GM19351 (cell line): ENCODE measurements at regions not wholly inside any gene's neighbourhood (a gene's known extent, or its start where the extent isn't known, plus 50 kb on each side); places are given as distances from the start of the nearest gene placed in this dataset.
A peak's percentile ranks its signal among the peaks of the same experiment; 100 is the strongest.
"Not testable (repeated sequence)": the region's sequence is repeated elsewhere in the genome, so short reads cannot be mapped to it uniquely, and the experiment has no call there.

Experiments used
- ATAC-seq: cut with Tn5 transposase; IDR thresholded peaks from one replicate; pipeline ENCODE4 v1.9.1; 2021; ENCODE audit warnings: mild to moderate bottlenecking, moderate library complexity; ENCODE audit not compliant: unreplicated experiment

- ATAC-seq: no peak
These were observed 205.0 kb upstream of the RIMS1 start for GRCh38 chr6:71681234-71681867.

DNA sequence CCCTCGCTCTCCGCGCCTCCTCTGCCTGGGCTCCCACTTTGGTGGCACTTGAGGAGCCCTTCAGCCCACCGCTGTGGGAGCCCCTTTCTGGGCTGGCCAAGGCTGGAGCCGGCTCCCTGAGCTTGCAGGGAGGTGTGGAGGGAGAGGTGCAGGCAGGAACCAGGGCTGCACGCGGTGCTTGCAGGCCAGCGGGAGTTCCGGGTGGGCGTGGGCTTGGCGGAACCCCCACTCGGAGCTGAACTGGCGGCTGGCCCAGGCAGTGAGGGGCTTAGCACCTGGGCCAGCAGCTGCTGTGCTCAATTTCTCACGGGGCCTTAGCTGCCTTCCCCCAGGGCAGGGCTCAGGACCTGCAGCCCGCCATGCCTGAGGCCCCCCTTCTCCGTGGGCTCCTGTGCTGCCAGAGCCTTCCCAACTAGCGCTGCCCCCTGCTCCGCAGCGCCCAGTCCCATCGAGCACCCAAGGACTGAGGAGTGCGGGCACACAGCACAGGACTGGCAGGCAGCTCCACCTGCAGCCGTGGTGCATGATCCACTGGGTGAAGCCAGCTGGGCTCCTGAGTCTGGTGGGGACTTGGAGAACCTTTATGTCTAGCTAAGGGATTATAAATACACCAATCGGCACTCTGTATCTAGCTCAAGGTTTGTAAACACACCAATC lies 200.2 kb upstream of the RIMS1 start:
- not testable (repeated sequence) for ATAC-seq

- no peak for ATAC-seq
These were observed 187.6 kb upstream of the RIMS1 start for GRCh38 chr6:71698702-71699101.

DNA sequence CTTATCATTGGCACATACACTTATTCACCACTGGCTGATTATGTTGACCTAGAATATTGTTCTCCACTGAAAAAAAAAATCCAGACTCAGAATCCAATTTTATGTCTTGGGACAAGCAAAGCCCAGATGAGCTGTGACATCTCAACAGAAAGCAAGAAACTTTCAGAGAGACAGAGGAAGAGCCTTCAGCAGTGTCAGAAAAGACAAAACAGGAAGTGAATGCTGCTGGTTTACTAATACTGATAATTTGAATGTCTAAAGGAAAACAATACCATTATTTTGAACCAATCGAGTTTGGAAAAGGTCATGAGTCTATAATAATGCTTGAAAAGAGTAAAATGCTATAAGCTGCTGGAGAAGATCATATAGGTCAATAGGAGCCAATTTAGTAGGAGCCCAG lies 179.8 kb upstream of the RIMS1 start:
- ATAC-seq: peak; percentile 83

- ATAC-seq: no peak
These were observed 179.3 kb upstream of the RIMS1 start for GRCh38 chr6:71707059-71707458.

DNA sequence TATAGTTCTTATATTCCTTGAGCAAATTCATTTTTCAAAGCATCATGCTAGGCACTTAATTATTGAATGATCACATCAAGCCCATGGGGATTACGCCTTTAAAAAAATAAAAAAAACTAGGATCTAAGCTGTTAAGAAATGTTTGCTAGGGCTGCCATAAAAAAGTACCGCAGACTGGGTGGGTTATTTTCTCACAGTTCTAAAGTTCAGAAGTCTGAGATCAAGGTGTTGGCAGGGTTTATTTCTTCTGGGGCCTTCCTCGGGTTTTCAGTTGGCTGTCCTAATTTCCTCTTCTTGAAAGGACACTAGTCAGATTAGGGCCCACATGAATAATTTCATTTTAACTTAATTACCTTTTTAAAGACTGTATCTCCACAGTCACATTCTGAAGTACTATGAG lies 165.6 kb upstream of the RIMS1 start:
- no peak for ATAC-seq

DNA sequence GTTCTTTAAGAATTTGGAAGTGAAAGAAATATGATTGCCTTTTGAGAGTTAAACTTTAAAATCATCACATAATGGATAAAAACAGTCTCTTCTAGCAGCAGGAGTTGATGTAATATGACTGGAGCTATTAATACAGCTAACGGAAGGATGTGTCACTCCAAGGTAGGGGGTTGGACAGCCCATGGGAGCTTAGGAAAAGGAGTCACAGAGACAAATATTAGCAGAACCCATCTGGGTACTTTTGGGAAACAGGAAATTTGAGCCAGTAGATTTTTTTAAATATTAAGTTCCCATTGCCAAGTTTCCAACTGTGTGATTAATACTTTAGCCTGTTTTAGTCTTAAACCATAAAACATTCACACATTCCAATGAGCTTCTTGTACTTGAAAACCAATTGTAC lies 164.7 kb upstream of the RIMS1 start:
- ATAC-seq: no peak

DNA sequence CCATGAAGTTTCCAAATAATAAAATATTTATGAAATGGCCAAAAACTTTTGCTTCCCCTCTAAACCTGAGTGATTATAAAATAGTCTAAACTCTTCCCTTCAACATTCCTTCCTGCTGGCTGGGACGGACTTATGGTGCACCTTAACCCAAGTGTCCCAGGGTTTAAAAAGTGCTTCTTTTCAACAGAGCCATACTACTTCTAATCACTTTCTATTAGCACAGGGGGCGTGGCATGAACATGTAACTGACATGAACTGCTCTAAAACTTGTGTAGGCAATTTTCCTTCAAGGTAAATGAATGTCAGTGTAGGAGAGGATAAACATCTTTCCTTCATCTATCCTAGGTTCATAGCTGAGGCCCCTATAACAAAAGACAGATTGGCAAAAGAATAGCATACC lies 163.6 kb upstream of the RIMS1 start:
- ATAC-seq: no peak

- no peak for ATAC-seq
These were observed 161.8 kb upstream of the RIMS1 start for GRCh38 chr6:71724456-71725125.

DNA sequence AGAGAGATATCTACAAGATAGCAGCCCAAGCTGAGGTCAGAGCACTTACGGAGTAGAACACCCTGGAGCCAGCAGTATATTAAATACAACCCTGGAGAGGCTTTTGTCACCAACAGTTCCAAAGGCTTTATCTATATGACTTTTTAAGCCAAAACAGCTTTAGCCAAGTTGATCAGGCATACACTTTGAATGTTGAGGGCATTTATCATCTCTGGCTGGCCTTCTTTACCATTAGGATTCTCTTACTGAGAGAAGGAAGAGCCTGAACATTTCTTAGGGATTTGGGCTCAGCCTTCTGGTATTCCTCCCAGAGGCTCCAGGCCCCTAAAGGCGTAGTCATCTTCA lies 161.3 kb upstream of the RIMS1 start:
- no peak for ATAC-seq

DNA sequence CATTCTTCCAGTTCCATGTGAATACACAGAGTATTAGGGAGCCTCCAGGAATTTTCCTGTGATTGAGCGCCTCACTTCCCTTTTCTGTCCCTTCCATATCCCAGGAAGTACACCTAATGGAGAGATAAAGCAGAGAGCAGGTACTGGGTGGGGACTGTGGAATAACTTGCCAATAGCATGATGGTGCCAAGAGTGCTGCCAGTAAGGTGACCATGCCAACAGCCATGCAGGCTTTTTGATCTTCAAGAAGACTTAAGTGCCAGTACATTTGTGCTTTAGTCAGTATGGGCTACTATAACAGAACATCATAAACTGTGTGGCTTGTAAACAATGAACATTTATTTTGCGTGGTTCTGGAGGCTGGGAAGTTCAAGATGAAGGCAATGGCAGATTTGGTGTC lies 160.2 kb upstream of the RIMS1 start:
- ATAC-seq: no peak

- ATAC-seq: peak; percentile 94
These were observed 158.6 kb upstream of the RIMS1 start for GRCh38 chr6:71727632-71728294.

DNA sequence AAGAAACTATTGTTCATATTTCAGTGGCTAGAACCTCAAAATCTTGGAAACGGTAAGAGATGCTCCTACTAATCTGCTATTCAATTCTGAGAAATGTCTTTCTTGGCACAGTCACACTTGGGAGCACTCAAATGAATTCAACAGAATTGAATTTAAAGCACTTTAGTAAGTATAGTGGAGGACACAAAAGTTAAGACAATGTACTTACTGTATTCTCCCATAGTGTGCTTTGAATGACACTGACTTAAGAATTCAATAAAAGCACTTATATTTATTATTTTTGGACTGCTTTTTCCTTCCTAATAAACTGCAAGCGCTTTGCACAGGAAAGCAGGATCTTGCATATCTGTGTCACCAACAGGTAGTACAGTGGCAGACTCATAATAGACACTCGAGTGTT lies 156.1 kb upstream of the RIMS1 start:
- ATAC-seq: no peak

DNA sequence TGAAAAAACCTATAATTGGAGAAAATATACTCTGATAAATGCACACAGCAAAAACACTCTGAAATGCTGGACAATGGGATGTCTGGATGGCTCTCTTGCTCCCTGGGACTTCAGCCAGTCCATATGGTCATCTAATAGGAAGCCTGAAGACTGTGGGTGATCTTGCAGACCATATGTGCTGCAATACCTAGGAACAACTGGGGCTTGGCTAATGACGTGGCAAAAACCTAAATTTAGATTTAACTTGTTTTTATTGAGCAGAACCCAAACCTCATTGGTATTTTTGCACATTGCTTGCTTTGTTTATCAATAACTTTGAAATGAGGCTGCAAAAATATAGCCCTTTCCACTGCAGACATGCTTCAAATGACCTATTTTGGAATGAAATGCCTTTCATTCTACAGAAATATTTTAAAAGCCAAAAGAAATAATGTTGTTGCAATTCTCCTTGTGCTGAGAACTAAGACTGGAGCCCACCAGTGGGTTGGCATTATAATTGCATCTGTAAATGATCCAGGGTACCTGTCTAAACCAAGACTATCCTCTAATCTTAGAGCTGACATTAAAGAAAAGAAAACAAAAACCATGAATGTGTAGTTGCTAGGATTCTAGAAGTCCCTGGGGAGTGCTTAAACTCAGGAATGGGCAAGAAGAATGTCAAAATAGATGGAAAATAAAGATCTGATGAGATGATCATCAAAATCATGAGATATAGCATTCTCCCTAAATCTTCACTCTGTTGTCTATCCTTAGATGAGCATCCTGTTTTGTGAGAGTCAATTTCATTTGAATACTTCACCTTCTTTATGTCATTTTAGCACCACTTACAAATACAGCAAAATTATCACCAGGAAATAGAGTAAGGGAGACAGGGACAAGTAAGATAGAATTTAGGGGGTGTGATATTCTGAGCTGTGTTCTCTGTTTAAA lies 152.1 kb upstream of the RIMS1 start:
- ATAC-seq: no peak

DNA sequence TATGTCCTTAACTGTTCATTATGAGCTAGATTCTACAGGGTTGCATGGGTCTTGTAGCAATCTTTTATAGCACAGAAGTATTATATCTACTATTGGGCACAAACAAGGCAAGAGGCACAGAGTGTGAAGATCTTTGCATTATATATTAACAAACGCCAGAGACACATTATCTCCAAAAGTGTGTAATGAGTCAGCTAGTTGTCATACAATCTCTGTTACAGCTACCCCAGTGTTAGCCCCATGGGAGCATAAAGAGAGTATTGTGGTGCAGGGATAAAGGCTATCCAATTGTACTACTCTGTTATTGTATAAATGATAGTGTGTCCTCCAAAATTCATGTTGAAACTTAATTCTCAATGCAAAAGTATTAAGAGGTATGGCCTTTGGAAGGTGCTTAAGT lies 148.4 kb upstream of the RIMS1 start:
- no peak for ATAC-seq

DNA sequence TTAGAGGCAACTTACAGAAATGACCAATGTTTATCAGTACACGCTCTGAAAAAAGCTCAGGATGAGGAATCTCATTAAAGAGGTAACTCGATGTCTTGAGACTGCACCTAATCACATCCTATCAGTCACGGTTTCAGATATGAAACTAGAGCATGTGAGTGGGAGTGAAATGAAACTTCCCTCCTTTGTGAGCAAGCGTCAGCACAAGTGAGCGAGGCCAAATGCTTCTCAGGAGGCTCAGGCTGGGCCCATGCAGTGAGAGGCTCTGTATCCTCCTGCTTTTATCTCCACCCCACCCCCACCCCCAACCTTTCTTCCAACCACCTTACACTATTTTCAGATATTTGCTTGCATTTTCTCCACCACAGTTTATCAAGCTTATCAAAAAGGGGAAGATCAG lies 140.8 kb upstream of the RIMS1 start:
- ATAC-seq: peak; percentile 99

- no peak for ATAC-seq
These were observed 120.1 kb upstream of the RIMS1 start for GRCh38 chr6:71766146-71766760.

DNA sequence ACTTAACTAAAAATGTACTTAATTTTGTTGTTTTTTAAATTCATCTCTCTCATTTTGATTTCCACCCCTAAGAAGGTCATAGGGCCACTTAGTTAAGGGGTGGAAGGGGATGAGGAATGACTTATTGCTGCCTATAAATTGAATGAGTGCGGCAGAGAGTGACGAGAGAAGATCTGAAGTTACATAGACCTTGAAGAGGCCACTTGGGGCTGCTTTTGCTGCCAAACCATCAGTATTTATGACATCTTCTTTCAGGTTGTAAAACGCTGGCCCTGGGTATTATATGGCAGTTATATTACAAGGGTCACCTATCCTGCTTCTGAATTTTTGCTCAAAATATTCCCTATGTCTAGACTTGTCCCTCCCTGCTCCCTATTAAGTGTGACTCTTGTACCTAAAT lies 119.6 kb upstream of the RIMS1 start:
- no peak for ATAC-seq

GRCh38 chr6:71768356-71768755 lies 118.0 kb upstream of the RIMS1 start:
- ATAC-seq: no peak

- no peak for ATAC-seq
These were observed 77.5 kb upstream of the RIMS1 start for GRCh38 chr6:71808865-71809264.
